IPS-20b (cell line): ENCODE measurements at regions not wholly inside any gene's neighbourhood (a gene's known extent, or its start where the extent isn't known, plus 50 kb on each side); places are given as distances from the start of the nearest gene placed in this dataset.
"Not testable (repeated sequence)": the region's sequence is repeated elsewhere in the genome, so short reads cannot be mapped to it uniquely, and the experiment has no call there.

Experiments used
- H3K27ac ChIP-seq: one replicate; pipeline ENCODE4 v1.5.1; 2013; ENCODE audit warnings: low read length
- H3K27me3 ChIP-seq: 2 replicates; pipeline ENCODE4 v1.6.1; 2013; ENCODE audit warnings: mild to moderate bottlenecking, low read length, inconsistent platforms; ENCODE audit not compliant: insufficient read depth
- H3K36me3 ChIP-seq: 2 replicates; pipeline ENCODE4 v1.6.1; 2013; ENCODE audit warnings: low read depth, mild to moderate bottlenecking, inconsistent platforms, low read length, moderate library complexity; ENCODE audit not compliant: insufficient read depth
- H3K4me1 ChIP-seq: 2 replicates; pipeline ENCODE4 v1.6.1; 2013; ENCODE audit warnings: mild to moderate bottlenecking, control low read depth, inconsistent platforms, low read length, moderate library complexity; ENCODE audit not compliant: insufficient read depth
- H3K4me3 ChIP-seq: 2 replicates; pipeline ENCODE4 v1.5.1; 2013; ENCODE audit warnings: mild to moderate bottlenecking, low read length, inconsistent platforms
- H3K9ac ChIP-seq: 2 replicates; pipeline ENCODE4 v1.6.1; 2013; ENCODE audit warnings: low read depth, mild to moderate bottlenecking, inconsistent platforms, low read length, moderate library complexity
- H3K9me3 ChIP-seq: 2 replicates; pipeline ENCODE4 v1.6.1; 2013; ENCODE audit warnings: mild to moderate bottlenecking, low read depth, low read length, inconsistent platforms; ENCODE audit not compliant: insufficient read depth

GRCh38 chr15:20277451-20277850 is 264.1 kb downstream of the GOLGA6L6 start:
- H3K27me3 ChIP-seq, H3K9ac ChIP-seq, H3K36me3 ChIP-seq, H3K4me1 ChIP-seq, H3K27ac ChIP-seq, H3K4me3 ChIP-seq: not testable (repeated sequence)
- H3K9me3 ChIP-seq: peaks cover 86% of the 10 kb centered on the region

- H3K4me1 ChIP-seq, H3K36me3 ChIP-seq, H3K27ac ChIP-seq, H3K27me3 ChIP-seq, H3K9ac ChIP-seq, H3K4me3 ChIP-seq: not testable (repeated sequence)
- peaks cover 86% of the 10 kb centered on the region for H3K9me3 ChIP-seq
Measured at GRCh38 chr15:20276312-20277114, 265.1 kb downstream of the GOLGA6L6 start.

DNA sequence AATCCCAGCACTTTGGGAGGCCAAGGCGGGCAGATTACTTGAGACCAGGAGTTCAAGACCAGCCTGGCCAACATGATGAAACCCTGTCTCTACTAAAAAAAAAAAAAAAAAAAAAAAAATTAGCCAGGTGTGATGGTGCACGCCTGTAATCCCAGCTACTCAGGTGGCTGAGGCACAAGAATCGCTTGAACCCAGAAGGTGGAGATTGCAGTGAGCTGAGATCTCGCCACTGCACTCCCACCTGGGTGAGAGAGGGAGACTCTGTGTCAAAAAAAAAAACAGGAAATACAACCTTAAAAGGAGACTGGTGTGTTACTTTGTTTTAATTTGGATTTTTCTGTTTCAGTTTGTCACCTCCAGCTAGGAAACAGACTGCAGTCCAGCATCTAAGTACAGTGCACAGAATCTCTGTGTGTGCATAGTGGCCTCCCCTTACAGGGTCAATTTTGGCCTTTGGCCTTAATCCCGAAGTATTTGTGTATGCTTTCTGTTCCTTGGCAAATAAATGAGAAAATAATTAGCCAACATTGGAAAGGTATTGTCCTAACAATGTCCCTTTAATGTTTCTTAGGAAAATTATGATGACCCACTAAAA is 266.1 kb downstream of the GOLGA6L6 start:
- not testable (repeated sequence) for H3K9ac ChIP-seq, H3K4me1 ChIP-seq, H3K27me3 ChIP-seq, H3K27ac ChIP-seq, H3K36me3 ChIP-seq, H3K4me3 ChIP-seq
- H3K9me3 ChIP-seq: peaks cover 86% of the 10 kb centered on the region

- Histone ChIP-seq H3K27me3 (no peaks in the 10 kb centered on the region), H3K9me3 (peaks cover 87% of the 10 kb centered on the region)
Measured at GRCh38 chr15:20272422-20273184, 269.0 kb downstream of the GOLGA6L6 start.

GRCh38 chr15:20271647-20272046 is 270.0 kb downstream of the GOLGA6L6 start:
- no peak overlapping the region for H3K4me3 ChIP-seq
- no peaks in the 10 kb centered on the region for H3K36me3 ChIP-seq
- no peaks in the 10 kb centered on the region for H3K27me3 ChIP-seq
- H3K9me3 ChIP-seq: peaks cover 90% of the 10 kb centered on the region
- no peak overlapping the region for H3K9ac ChIP-seq
- H3K4me1 ChIP-seq: no peaks in the 10 kb centered on the region
- H3K27ac ChIP-seq: no peak overlapping the region

More at GRCh38 chr15:20272422-20273184, 269.0 kb downstream of the GOLGA6L6 start:
- Histone ChIP-seq H3K9ac (no peak overlapping the region), H3K4me1 (no peaks in the 10 kb centered on the region), H3K36me3 (no peaks in the 10 kb centered on the region), H3K4me3 (no peak overlapping the region), H3K27ac (no peak overlapping the region)

GRCh38 chr15:20269956-20270355 is 271.6 kb downstream of the GOLGA6L6 start:
- H3K27ac ChIP-seq, H3K4me3 ChIP-seq, H3K4me1 ChIP-seq, H3K27me3 ChIP-seq, H3K9ac ChIP-seq, H3K36me3 ChIP-seq: not testable (repeated sequence)
- H3K9me3 ChIP-seq: peaks cover 85% of the 10 kb centered on the region

- H3K36me3 ChIP-seq, H3K27ac ChIP-seq, H3K27me3 ChIP-seq, H3K9ac ChIP-seq, H3K4me1 ChIP-seq, H3K4me3 ChIP-seq: not testable (repeated sequence)
- H3K9me3 ChIP-seq: peaks cover 81% of the 10 kb centered on the region
Measured at GRCh38 chr15:20267996-20268395, 273.6 kb downstream of the GOLGA6L6 start.

DNA sequence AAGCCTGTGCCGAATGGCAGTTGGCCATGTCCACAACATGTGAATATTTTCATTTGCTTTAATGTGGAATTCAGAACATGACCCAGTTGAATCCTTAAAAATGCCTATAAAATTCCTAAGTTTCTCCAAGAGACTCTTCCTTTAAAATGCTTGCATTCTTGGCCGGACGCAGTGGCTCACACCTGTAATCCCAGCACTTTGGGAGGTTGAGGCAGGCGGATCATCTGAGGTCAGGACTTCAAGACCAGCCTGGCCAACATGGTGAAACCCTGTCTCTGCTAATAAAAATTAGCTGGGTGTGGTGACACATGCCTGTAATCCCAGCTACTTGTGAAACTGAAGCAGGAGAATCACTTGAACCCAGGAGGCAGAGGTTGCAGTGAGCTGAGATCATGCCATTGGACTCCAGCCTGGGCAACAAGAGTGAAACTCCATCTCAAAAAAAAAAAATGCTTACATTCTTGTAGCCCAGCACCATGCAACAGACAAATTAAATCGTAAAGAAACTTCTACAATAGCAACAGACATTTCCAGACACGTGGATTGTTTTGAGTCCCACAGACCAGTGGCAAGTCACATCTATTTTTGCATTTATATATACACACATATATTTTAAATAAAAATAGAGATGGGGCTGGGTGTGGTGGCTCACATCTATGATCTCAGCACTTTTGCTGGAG is 274.4 kb downstream of the GOLGA6L6 start:
- not testable (repeated sequence) for H3K27me3 ChIP-seq, H3K9ac ChIP-seq
- peaks cover 77% of the 10 kb centered on the region for H3K9me3 ChIP-seq

GRCh38 chr15:20265710-20266109 is 275.9 kb downstream of the GOLGA6L6 start:
- H3K4me1 ChIP-seq, H3K4me3 ChIP-seq, H3K27me3 ChIP-seq, H3K36me3 ChIP-seq, H3K9ac ChIP-seq, H3K27ac ChIP-seq: not testable (repeated sequence)
- peaks cover 76% of the 10 kb centered on the region for H3K9me3 ChIP-seq

More for the DNA sequence above, 274.4 kb downstream of the GOLGA6L6 start:
- H3K27ac ChIP-seq, H3K4me1 ChIP-seq, H3K4me3 ChIP-seq, H3K36me3 ChIP-seq: not testable (repeated sequence)

DNA sequence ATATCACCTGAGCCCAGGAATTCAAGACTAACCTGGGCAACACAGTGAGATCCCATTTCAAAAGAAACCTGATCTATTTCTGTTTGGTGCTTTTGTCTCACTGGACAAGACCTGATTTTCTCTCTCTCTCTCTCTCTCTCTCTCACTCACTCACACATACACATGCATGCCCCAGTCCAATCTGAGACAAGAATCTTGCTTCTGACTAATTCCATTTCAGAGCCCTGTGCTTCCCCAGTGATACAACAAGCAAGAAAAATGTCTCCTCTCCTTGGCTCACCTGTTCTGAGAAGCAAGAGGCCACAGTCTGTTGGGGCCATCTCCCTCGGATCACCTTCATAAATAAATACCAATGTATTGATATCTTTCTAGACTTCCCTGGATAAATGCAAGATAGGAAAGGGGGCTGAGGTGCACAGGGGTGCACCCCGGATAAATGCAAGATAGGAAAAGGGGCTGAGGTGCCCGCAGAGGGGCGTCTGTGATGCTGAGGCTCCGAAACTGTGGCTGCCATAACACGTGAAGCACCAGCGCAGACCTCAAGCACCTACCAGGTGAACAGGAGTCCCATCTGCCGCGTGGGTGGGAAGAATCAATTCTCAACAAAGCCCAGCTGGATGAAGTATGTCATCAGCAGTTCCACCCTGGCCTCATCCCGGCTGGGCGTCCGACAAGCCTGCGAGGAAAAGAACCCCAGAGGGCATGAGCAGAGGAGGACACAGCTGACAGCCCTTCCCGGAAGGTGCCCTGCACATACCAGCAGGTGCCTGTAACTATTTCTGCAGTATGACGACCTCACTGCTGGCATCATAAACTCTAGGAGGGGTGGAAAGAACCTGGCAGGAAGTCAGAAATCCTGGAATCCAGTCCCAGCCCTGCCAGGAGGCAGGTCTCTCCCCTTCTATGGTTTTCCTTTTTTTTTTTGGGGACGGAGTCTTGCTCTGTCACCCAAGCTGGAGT is 280.0 kb downstream of the GOLGA6L6 start:
- not testable (repeated sequence) for H3K4me3 ChIP-seq, H3K27ac ChIP-seq, H3K9ac ChIP-seq, H3K36me3 ChIP-seq, H3K4me1 ChIP-seq, H3K27me3 ChIP-seq
- H3K9me3 ChIP-seq: peaks cover 58% of the 10 kb centered on the region

GRCh38 chr15:20260650-20261049 is 280.9 kb downstream of the GOLGA6L6 start:
- H3K9ac ChIP-seq, H3K4me1 ChIP-seq, H3K36me3 ChIP-seq, H3K4me3 ChIP-seq, H3K27me3 ChIP-seq, H3K27ac ChIP-seq: not testable (repeated sequence)
- peaks cover 53% of the 10 kb centered on the region for H3K9me3 ChIP-seq
